ENCODE measurements at regions not wholly inside any gene's neighbourhood (a gene's known extent, or its start where the extent isn't known, plus 50 kb on each side); places are given as distances from the start of the nearest gene placed in this dataset.

- CTCF ChIA-PET: no interaction called here
- no peaks in the 10 kb centered on the region for H3K9me2 ChIP-seq (ENCODE audit: insufficient read depth)
- no peaks in the 10 kb centered on the region for H3F3A ChIP-seq (ENCODE audit: insufficient read depth, low read depth)
- H3K4me3 ChIP-seq: no peak overlapping the region
- intact Hi-C loops (cut with micrococcal nuclease; ENCODE audit: unreplicated experiment): no loop called here
- no peaks in the 10 kb centered on the region for H3K36me3 ChIP-seq (ENCODE audit: low read depth)
- H4K20me1 ChIP-seq (ENCODE audit: insufficient read depth): no peaks in the 10 kb centered on the region
- no peak overlapping the region for H3K4me2 ChIP-seq
- no TSS peak for BruUV-seq (replicated peaks)
- POLR2A ChIA-PET (ENCODE audit: unreplicated experiment): no interaction called here
- no peak overlapping the region for H3K27ac ChIP-seq
- H3K79me2 ChIP-seq (ENCODE audit: low read depth): no peaks in the 10 kb centered on the region
- no peak for DNase-seq
- no peak overlapping the region for H2AFZ ChIP-seq
- no peaks in the 10 kb centered on the region for H3K4me1 ChIP-seq (replicated peaks; ENCODE audit: insufficient read depth)
- no peak for TF ChIP-seq CTCF (conservative IDR thresholded peaks at IDR 0.05)
- no peak for TF ChIP-seq EZH2 (IDR thresholded peaks at IDR 0.05; ENCODE audit: low read depth)
- no peaks in the 10 kb centered on the region for H3K9me3 ChIP-seq (ENCODE audit: insufficient read depth, low read depth)
- no peaks in the 10 kb centered on the region for H3K27me3 ChIP-seq (ENCODE audit: insufficient read depth, low read depth)
These were observed 309.0 kb upstream of the BTBD3 start for GRCh38 chr20:11608736-11609135.

- no peaks in the 10 kb centered on the region for H3K9me3 ChIP-seq (ENCODE audit: insufficient read depth, low read depth)
- TF ChIP-seq CTCF (conservative IDR thresholded peaks at IDR 0.05) (no peak), EZH2 (IDR thresholded peaks at IDR 0.05; ENCODE audit: low read depth) (no peak)
- H3F3A ChIP-seq (ENCODE audit: insufficient read depth, low read depth): no peaks in the 10 kb centered on the region
- no peak for DNase-seq
- POLR2A ChIA-PET (ENCODE audit: unreplicated experiment): no interaction called here
- no TSS peak for BruUV-seq (replicated peaks)
- H3K4me1 ChIP-seq (replicated peaks; ENCODE audit: insufficient read depth): no peaks in the 10 kb centered on the region
- H3K79me2 ChIP-seq (ENCODE audit: low read depth): no peaks in the 10 kb centered on the region
- H3K4me2 ChIP-seq: no peak overlapping the region
- H2AFZ ChIP-seq: no peak overlapping the region
- intact Hi-C loops (cut with micrococcal nuclease; ENCODE audit: unreplicated experiment): no loop called here
- CTCF ChIA-PET: no interaction called here
- no peaks in the 10 kb centered on the region for H3K36me3 ChIP-seq (ENCODE audit: low read depth)
- no peaks in the 10 kb centered on the region for H3K27me3 ChIP-seq (ENCODE audit: insufficient read depth, low read depth)
- H4K20me1 ChIP-seq (ENCODE audit: insufficient read depth): no peaks in the 10 kb centered on the region
- H3K4me3 ChIP-seq: no peak overlapping the region
- H3K9me2 ChIP-seq (ENCODE audit: insufficient read depth): no peaks in the 10 kb centered on the region
- no peak overlapping the region for H3K27ac ChIP-seq
These were observed 293.0 kb upstream of the BTBD3 start for GRCh38 chr20:11624704-11625103.

- Histone ChIP-seq H3K4me1 (replicated peaks; ENCODE audit: insufficient read depth) (no peaks in the 10 kb centered on the region), H3K9me2 (ENCODE audit: insufficient read depth) (no peaks in the 10 kb centered on the region), H3K27ac (no peak overlapping the region), H3K36me3 (ENCODE audit: low read depth) (no peaks in the 10 kb centered on the region), H3K27me3 (ENCODE audit: insufficient read depth, low read depth) (no peaks in the 10 kb centered on the region), H3F3A (ENCODE audit: insufficient read depth, low read depth) (no peaks in the 10 kb centered on the region), H4K20me1 (ENCODE audit: insufficient read depth) (no peaks in the 10 kb centered on the region), H3K79me2 (ENCODE audit: low read depth) (no peaks in the 10 kb centered on the region), H2AFZ (no peak overlapping the region), H3K4me3 (no peak overlapping the region), H3K9me3 (ENCODE audit: insufficient read depth, low read depth) (no peaks in the 10 kb centered on the region), H3K4me2 (no peak overlapping the region)
- ChIA-PET POLR2A (ENCODE audit: unreplicated experiment) (no interaction called here), CTCF (no interaction called here)
- BruUV-seq (replicated peaks): no TSS peak
- intact Hi-C loops (cut with micrococcal nuclease; ENCODE audit: unreplicated experiment): no loop called here
- DNase-seq: no peak
- no peak for TF ChIP-seq EZH2 (IDR thresholded peaks at IDR 0.05; ENCODE audit: low read depth)
- TF ChIP-seq CTCF (conservative IDR thresholded peaks at IDR 0.05): no peak
These were observed 291.1 kb upstream of the BTBD3 start for GRCh38 chr20:11626551-11626950.
